Stimulated activated effector memory CD8-positive, alpha-beta T cell treated with anti-CD3 and anti-CD28 coated beads, Interleukin-12 subunit alpha, Interleukin-12 subunit beta, amount 100 ng/mL, for 72 hours (primary cell): ENCODE measurements at regions not wholly inside any gene's neighbourhood (a gene's known extent, or its start where the extent isn't known, plus 50 kb on each side); places are given as distances from the start of the nearest gene placed in this dataset.

Source experiments
- ATAC-seq: fragments of 150-1000 bp; cut with Tn5 transposase; 2 replicates; pipeline ENCODE4 v1.10.0; 2021
- DNase-seq, 2 donors: peaks; one replicate each; pipeline ENCODE4 v3.0.0; 2021 to 2022; ENCODE audit warnings: low spot score in 2 of 2
- H3K27ac Mint-ChIP-seq: one replicate; pipeline ENCODE4 v1.8.0; 2022; ENCODE audit warnings: mild to moderate bottlenecking, mixed read lengths
- H3K36me3 Mint-ChIP-seq: one replicate; pipeline ENCODE4 v1.8.0; 2022; ENCODE audit warnings: mild to moderate bottlenecking, mixed read lengths
- H3K4me1 Mint-ChIP-seq: one replicate; pipeline ENCODE4 v1.8.0; 2022; ENCODE audit warnings: mixed read lengths
- H3K4me3 Mint-ChIP-seq: one replicate; pipeline ENCODE4 v1.8.0; 2022; ENCODE audit warnings: mild to moderate bottlenecking, mixed read lengths
- H3K9me3 Mint-ChIP-seq: one replicate; pipeline ENCODE4 v1.8.0; 2022; ENCODE audit warnings: mixed read lengths

GRCh38 chr14:89025561-89026236, 201.2 kb downstream of the TTC8 start:
- Mint-ChIP-seq H3K27ac (no peak overlapping the region), H3K36me3 (no peaks in the 10 kb centered on the region), H3K4me1 (no peaks in the 10 kb centered on the region), H3K4me3 (no peak overlapping the region), H3K9me3 (no peaks in the 10 kb centered on the region)
- no peak for ATAC-seq
- DNase-seq: peak in 1 of 2 donors; percentile 29

GRCh38 chr14:89027097-89027740, 202.8 kb downstream of the TTC8 start:
- ATAC-seq (peak; percentile 90), DNase-seq (peak; percentile 64 to 77)
- Mint-ChIP-seq H3K36me3 (no peaks in the 10 kb centered on the region), H3K4me3 (peak overlapping the region; percentile 55), H3K9me3 (no peaks in the 10 kb centered on the region), H3K27ac (no peak overlapping the region), H3K4me1 (no peaks in the 10 kb centered on the region)

GRCh38 chr14:89028462-89029134, 204.1 kb downstream of the TTC8 start:
- Mint-ChIP-seq H3K4me1 (no peaks in the 10 kb centered on the region), H3K36me3 (no peaks in the 10 kb centered on the region), H3K27ac (no peak overlapping the region), H3K4me3 (peak overlapping the region; percentile 55), H3K9me3 (no peaks in the 10 kb centered on the region)
- ATAC-seq (no peak), DNase-seq (peak in 1 of 2 donors; percentile 42)

GRCh38 chr14:89029961-89030694, 205.7 kb downstream of the TTC8 start:
- DNase-seq: peak in 1 of 2 donors; percentile 41
- Mint-ChIP-seq H3K36me3 (no peaks in the 10 kb centered on the region), H3K27ac (no peak overlapping the region), H3K4me3 (no peak overlapping the region), H3K9me3 (no peaks in the 10 kb centered on the region), H3K4me1 (no peaks in the 10 kb centered on the region)
- no peak for ATAC-seq

GRCh38 chr14:89030921-89031320, 206.5 kb downstream of the TTC8 start:
- H3K27ac Mint-ChIP-seq: no peak overlapping the region
- no peak overlapping the region for H3K4me3 Mint-ChIP-seq
- H3K36me3 Mint-ChIP-seq: no peaks in the 10 kb centered on the region
- H3K4me1 Mint-ChIP-seq: no peaks in the 10 kb centered on the region
- DNase-seq: peak in 1 of 2 donors; percentile 37
- ATAC-seq: no peak
- H3K9me3 Mint-ChIP-seq: no peaks in the 10 kb centered on the region

GRCh38 chr14:89032086-89032649, 207.7 kb downstream of the TTC8 start:
- ATAC-seq (no peak), DNase-seq (peak in 1 of 2 donors; percentile 38)
- H3K27ac Mint-ChIP-seq: no peak overlapping the region
- no peaks in the 10 kb centered on the region for H3K9me3 Mint-ChIP-seq
- no peak overlapping the region for H3K4me3 Mint-ChIP-seq
- H3K4me1 Mint-ChIP-seq: no peaks in the 10 kb centered on the region
- no peaks in the 10 kb centered on the region for H3K36me3 Mint-ChIP-seq

- Mint-ChIP-seq H3K36me3 (no peaks in the 10 kb centered on the region), H3K9me3 (no peaks in the 10 kb centered on the region), H3K4me3 (no peak overlapping the region), H3K4me1 (no peaks in the 10 kb centered on the region), H3K27ac (no peak overlapping the region)
- ATAC-seq (no peak), DNase-seq (no peak)
Observed at GRCh38 chr14:89033756-89034155, 209.3 kb downstream of the TTC8 start.

GRCh38 chr14:89036371-89036770, 211.9 kb downstream of the TTC8 start:
- DNase-seq (no peak), ATAC-seq (no peak)
- Mint-ChIP-seq H3K9me3 (no peaks in the 10 kb centered on the region), H3K4me1 (peaks cover 7% of the 10 kb centered on the region), H3K36me3 (no peaks in the 10 kb centered on the region), H3K27ac (no peak overlapping the region), H3K4me3 (no peak overlapping the region)

- Mint-ChIP-seq H3K4me3 (no peak overlapping the region), H3K4me1 (peaks cover 7% of the 10 kb centered on the region), H3K9me3 (no peaks in the 10 kb centered on the region), H3K27ac (no peak overlapping the region), H3K36me3 (no peaks in the 10 kb centered on the region)
- ATAC-seq (no peak), DNase-seq (no peak)
Observed at GRCh38 chr14:89037065-89037464, 212.6 kb downstream of the TTC8 start.

- no peaks in the 10 kb centered on the region for H3K36me3 Mint-ChIP-seq
- no peaks in the 10 kb centered on the region for H3K9me3 Mint-ChIP-seq
- peak; percentile 54 for ATAC-seq
- no peak for DNase-seq
- peaks cover 7% of the 10 kb centered on the region for H3K4me1 Mint-ChIP-seq
- peak overlapping the region; percentile 47 for H3K4me3 Mint-ChIP-seq
- no peak overlapping the region for H3K27ac Mint-ChIP-seq
Observed at GRCh38 chr14:89040080-89040459, 215.6 kb downstream of the TTC8 start.

GRCh38 chr14:89040460-89041256, 216.2 kb downstream of the TTC8 start:
- Mint-ChIP-seq H3K36me3 (no peaks in the 10 kb centered on the region), H3K4me1 (peaks cover 7% of the 10 kb centered on the region), H3K27ac (no peak overlapping the region), H3K4me3 (peak overlapping the region; percentile 47), H3K9me3 (no peaks in the 10 kb centered on the region)
- peak; percentile 75 to 91 for DNase-seq
- ATAC-seq: peak; percentile 74

- Mint-ChIP-seq H3K4me1 (peaks cover 7% of the 10 kb centered on the region), H3K9me3 (no peaks in the 10 kb centered on the region), H3K4me3 (no peak overlapping the region), H3K36me3 (no peaks in the 10 kb centered on the region), H3K27ac (no peak overlapping the region)
- ATAC-seq (no peak), DNase-seq (no peak)
Observed at GRCh38 chr14:89041257-89041582, 216.8 kb downstream of the TTC8 start.

- H3K36me3 Mint-ChIP-seq: no peaks in the 10 kb centered on the region
- peaks cover 7% of the 10 kb centered on the region for H3K4me1 Mint-ChIP-seq
- H3K27ac Mint-ChIP-seq: no peak overlapping the region
- no peaks in the 10 kb centered on the region for H3K9me3 Mint-ChIP-seq
- no peak for DNase-seq
- H3K4me3 Mint-ChIP-seq: no peak overlapping the region
- ATAC-seq: no peak
Observed at GRCh38 chr14:89042021-89042420, 217.6 kb downstream of the TTC8 start.

- no peak overlapping the region for H3K27ac Mint-ChIP-seq
- DNase-seq (no peak), ATAC-seq (no peak)
- H3K36me3 Mint-ChIP-seq: no peaks in the 10 kb centered on the region
- no peaks in the 10 kb centered on the region for H3K4me1 Mint-ChIP-seq
- peaks cover 3% of the 10 kb centered on the region for H3K9me3 Mint-ChIP-seq
- H3K4me3 Mint-ChIP-seq: no peak overlapping the region
Observed at GRCh38 chr14:89053303-89053702, 228.9 kb downstream of the TTC8 start.
